ENCODE measurements at regions not wholly inside any gene's neighbourhood (a gene's known extent, or its start where the extent isn't known, plus 50 kb on each side); places are given as distances from the start of the nearest gene placed in this dataset.

- DNase-seq: no peak
Measured at GRCh38 chr10:111837086-111837485, 346.5 kb downstream of the GPAM start.

- DNase-seq: no peak
Measured at GRCh38 chr10:111837985-111838384, 345.6 kb downstream of the GPAM start.

GRCh38 chr10:111840546-111840945 is 343.0 kb downstream of the GPAM start:
- DNase-seq: no peak

- no peak for DNase-seq
Measured at GRCh38 chr10:111852801-111853200, 330.8 kb downstream of the GPAM start.

- no peak for DNase-seq
Measured at GRCh38 chr10:111856631-111857030, 326.9 kb downstream of the GPAM start.

GRCh38 chr10:111865550-111865949 is 318.0 kb downstream of the GPAM start:
- DNase-seq: no peak

- DNase-seq: no peak
Measured at GRCh38 chr10:111871458-111871857, 312.1 kb downstream of the GPAM start.

- DNase-seq: no peak
Measured at GRCh38 chr10:111872591-111872990, 311.0 kb downstream of the GPAM start.

GRCh38 chr10:111873041-111873440 is 310.5 kb downstream of the GPAM start:
- DNase-seq: no peak

GRCh38 chr10:111873621-111874135 is 309.9 kb downstream of the GPAM start:
- DNase-seq: no peak

GRCh38 chr10:111874576-111874975 is 309.0 kb downstream of the GPAM start:
- DNase-seq: no peak

- DNase-seq: no peak
Measured at GRCh38 chr10:111875725-111876124, 307.8 kb downstream of the GPAM start.

GRCh38 chr10:111877258-111877657 is 306.3 kb downstream of the GPAM start:
- no peak for DNase-seq

GRCh38 chr10:111879969-111880368 is 303.6 kb downstream of the GPAM start:
- no peak for DNase-seq

- DNase-seq: no peak
Measured at GRCh38 chr10:111885046-111885445, 298.5 kb downstream of the GPAM start.

- DNase-seq: no peak
Measured at GRCh38 chr10:111885919-111886318, 297.6 kb downstream of the GPAM start.

- DNase-seq: no peak
Measured at GRCh38 chr10:111887266-111887665, 296.3 kb downstream of the GPAM start.

- no peak for DNase-seq
Measured at GRCh38 chr10:111890046-111890445, 293.5 kb downstream of the GPAM start.

GRCh38 chr10:111916011-111916410 is 267.6 kb downstream of the GPAM start:
- DNase-seq: no peak

- DNase-seq: no peak
Measured at GRCh38 chr10:111921821-111922220, 261.7 kb downstream of the GPAM start.

- DNase-seq: no peak
Measured at GRCh38 chr10:111923032-111923431, 260.5 kb downstream of the GPAM start.

- DNase-seq: no peak
Measured at GRCh38 chr10:111926286-111926685, 257.3 kb downstream of the GPAM start.

GRCh38 chr10:111933937-111934336 is 249.6 kb downstream of the GPAM start:
- DNase-seq: no peak

GRCh38 chr10:111934931-111935330 is 248.6 kb downstream of the GPAM start:
- DNase-seq: no peak

- DNase-seq: no peak
Measured at GRCh38 chr10:111936143-111936542, 247.4 kb downstream of the GPAM start.

- DNase-seq: no peak
Measured at GRCh38 chr10:111944331-111944730, 239.2 kb downstream of the GPAM start.

Data from DMS 273 treated with DMSO at 0.1 percent for 48 hours (cell line).